ENCODE measurements at regions not wholly inside any gene's neighbourhood (a gene's known extent, or its start where the extent isn't known, plus 50 kb on each side); places are given as distances from the start of the nearest gene placed in this dataset.

DNA sequence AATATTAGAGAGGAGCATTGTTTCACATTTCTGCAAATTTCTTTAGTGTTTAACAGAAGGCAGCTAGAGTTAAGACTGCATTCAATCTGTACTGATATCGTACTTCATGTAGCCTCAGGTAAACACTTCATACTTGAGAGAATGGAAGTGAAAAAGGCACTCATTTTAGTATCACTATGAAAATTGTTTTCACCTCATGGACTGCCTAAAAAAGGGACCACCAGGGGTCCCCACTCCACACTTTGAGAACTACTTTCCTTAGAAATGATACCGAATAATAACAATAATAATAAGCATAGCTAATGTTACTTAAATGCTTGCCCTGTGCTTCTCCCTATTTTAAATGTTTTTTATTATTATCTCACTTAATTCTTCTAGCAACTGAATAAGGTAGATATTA, 95.1 kb downstream of the BLID start:
- TF ChIP-seq REST (IDR thresholded peaks at IDR 0.05; ENCODE audit: borderline replicate concordance) (no peak), EP300 (conservative IDR thresholded peaks at IDR 0.05; ENCODE audit: poor library complexity, severe bottlenecking) (no peak), EZH2 (IDR thresholded peaks at IDR 0.05; ENCODE audit: borderline replicate concordance, insufficient read depth, low read length, poor library complexity, severe bottlenecking) (no peak), MXI1 (conservative IDR thresholded peaks at IDR 0.05; ENCODE audit: poor library complexity, severe bottlenecking) (no peak), SMC3 (conservative IDR thresholded peaks at IDR 0.05; ENCODE audit: poor library complexity) (peak; percentile 67), RAD21 (conservative IDR thresholded peaks at IDR 0.05) (peak; percentile 53), POLR2AphosphoS5 (IDR thresholded peaks at IDR 0.05) (no peak), TAF1 (IDR thresholded peaks at IDR 0.05; ENCODE audit: low read depth) (no peak)
- TF ChIP-seq, protein P1, sequence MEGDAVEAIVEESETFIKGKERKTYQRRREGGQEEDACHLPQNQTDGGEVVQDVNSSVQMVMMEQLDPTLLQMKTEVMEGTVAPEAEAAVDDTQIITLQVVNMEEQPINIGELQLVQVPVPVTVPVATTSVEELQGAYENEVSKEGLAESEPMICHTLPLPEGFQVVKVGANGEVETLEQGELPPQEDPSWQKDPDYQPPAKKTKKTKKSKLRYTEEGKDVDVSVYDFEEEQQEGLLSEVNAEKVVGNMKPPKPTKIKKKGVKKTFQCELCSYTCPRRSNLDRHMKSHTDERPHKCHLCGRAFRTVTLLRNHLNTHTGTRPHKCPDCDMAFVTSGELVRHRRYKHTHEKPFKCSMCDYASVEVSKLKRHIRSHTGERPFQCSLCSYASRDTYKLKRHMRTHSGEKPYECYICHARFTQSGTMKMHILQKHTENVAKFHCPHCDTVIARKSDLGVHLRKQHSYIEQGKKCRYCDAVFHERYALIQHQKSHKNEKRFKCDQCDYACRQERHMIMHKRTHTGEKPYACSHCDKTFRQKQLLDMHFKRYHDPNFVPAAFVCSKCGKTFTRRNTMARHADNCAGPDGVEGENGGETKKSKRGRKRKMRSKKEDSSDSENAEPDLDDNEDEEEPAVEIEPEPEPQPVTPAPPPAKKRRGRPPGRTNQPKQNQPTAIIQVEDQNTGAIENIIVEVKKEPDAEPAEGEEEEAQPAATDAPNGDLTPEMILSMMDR (IDR thresholded peaks at IDR 0.05; ENCODE audit: poor library complexity, severe bottlenecking): peak; percentile 53
- Histone ChIP-seq H3K27ac (ENCODE audit: low read length) (no peak overlapping the region), H3K9me3 (ENCODE audit: low read length) (no peaks in the 10 kb centered on the region), H3K36me3 (ENCODE audit: insufficient read depth, low read length) (no peaks in the 10 kb centered on the region), H3K4me3 (ENCODE audit: low read length) (no peak overlapping the region), H3K27me3 (ENCODE audit: insufficient read depth, low read depth, low read length) (no peaks in the 10 kb centered on the region), H3K4me2 (ENCODE audit: low read length) (no peak overlapping the region), H3K9ac (ENCODE audit: low read length) (no peak overlapping the region), H3F3A (ENCODE audit: insufficient read depth, low read length, poor library complexity, severe bottlenecking) (no peaks in the 10 kb centered on the region), H4K20me1 (ENCODE audit: insufficient read depth) (no peaks in the 10 kb centered on the region), H3K79me2 (replicated peaks; ENCODE audit: insufficient read depth, low read length) (no peaks in the 10 kb centered on the region), H3K9me2 (ENCODE audit: insufficient read depth, low read length) (no peaks in the 10 kb centered on the region), H2AFZ (ENCODE audit: low read depth, low read length) (no peak overlapping the region)

- no peaks in the 10 kb centered on the region for H3K9me3 ChIP-seq (ENCODE audit: low read length)
- H3K36me3 ChIP-seq (ENCODE audit: insufficient read depth, low read length): no peaks in the 10 kb centered on the region
- H3K27ac ChIP-seq (ENCODE audit: low read length): no peak overlapping the region
- TF ChIP-seq POLR2AphosphoS5 (IDR thresholded peaks at IDR 0.05): no peak
- TF ChIP-seq, protein P1 (IDR thresholded peaks at IDR 0.05; ENCODE audit: poor library complexity, severe bottlenecking): no peak
- TF ChIP-seq MXI1 (conservative IDR thresholded peaks at IDR 0.05; ENCODE audit: poor library complexity, severe bottlenecking): no peak
- TF ChIP-seq TAF1 (IDR thresholded peaks at IDR 0.05; ENCODE audit: low read depth): no peak
- no peak for TF ChIP-seq REST (IDR thresholded peaks at IDR 0.05; ENCODE audit: borderline replicate concordance)
- TF ChIP-seq RAD21 (conservative IDR thresholded peaks at IDR 0.05): no peak
- no peak for TF ChIP-seq SMC3 (conservative IDR thresholded peaks at IDR 0.05; ENCODE audit: poor library complexity)
- TF ChIP-seq EZH2 (IDR thresholded peaks at IDR 0.05; ENCODE audit: borderline replicate concordance, insufficient read depth, low read length, poor library complexity, severe bottlenecking): no peak
- no peak for TF ChIP-seq EP300 (conservative IDR thresholded peaks at IDR 0.05; ENCODE audit: poor library complexity, severe bottlenecking)
- H2AFZ ChIP-seq (ENCODE audit: low read depth, low read length): no peak overlapping the region
- H3K79me2 ChIP-seq (replicated peaks; ENCODE audit: insufficient read depth, low read length): no peaks in the 10 kb centered on the region
- H3K27me3 ChIP-seq (ENCODE audit: insufficient read depth, low read depth, low read length): no peaks in the 10 kb centered on the region
- H3K4me2 ChIP-seq (ENCODE audit: low read length): no peak overlapping the region
- no peak overlapping the region for H3K9ac ChIP-seq (ENCODE audit: low read length)
- H3K9me2 ChIP-seq (ENCODE audit: insufficient read depth, low read length): no peaks in the 10 kb centered on the region
- H4K20me1 ChIP-seq (ENCODE audit: insufficient read depth): no peaks in the 10 kb centered on the region
- H3K4me3 ChIP-seq (ENCODE audit: low read length): no peak overlapping the region
- no peaks in the 10 kb centered on the region for H3F3A ChIP-seq (ENCODE audit: insufficient read depth, low read length, poor library complexity, severe bottlenecking)
Observed at GRCh38 chr11:122019908-122020694, 95.9 kb downstream of the BLID start.

All from neural cell (in vitro differentiated cells).